Naive B cell (primary cell): ENCODE measurements at regions not wholly inside any gene's neighbourhood (a gene's known extent, or its start where the extent isn't known, plus 50 kb on each side); places are given as distances from the start of the nearest gene placed in this dataset.
A peak's percentile ranks its signal among the peaks of the same experiment; 100 is the strongest.

Source experiments
- ATAC-seq, 2 donors: fragments of 150-1000 bp; cut with Tn5 transposase; 2 replicates each; pipeline ENCODE4 v1.10.0; 2021; ENCODE audit warnings: low read depth in 2 of 2, mild to moderate bottlenecking in 2 of 2, moderate library complexity in 2 of 2
- DNase-seq: peaks from one replicate; pipeline ENCODE4 v3.0.0; 2022
- H3K27ac Mint-ChIP-seq, 6 donors: one replicate each; pipeline ENCODE4 v1.8.0; 2020 to 2022; ENCODE audit warnings: mild to moderate bottlenecking in 6 of 6, mixed read lengths in 6 of 6, moderate library complexity in 5 of 6, inconsistent platforms in 2 of 6
- H3K27me3 Mint-ChIP-seq, 3 donors: one replicate each; pipeline ENCODE4 v1.8.0; 2021 to 2022; ENCODE audit warnings: mixed read lengths in 3 of 3, mild to moderate bottlenecking in 1 of 3
- H3K36me3 Mint-ChIP-seq, 2 donors: one replicate each; pipeline ENCODE4 v1.8.0; 2020 to 2022; ENCODE audit warnings: mixed read lengths in 2 of 2, inconsistent platforms in 1 of 2, mild to moderate bottlenecking in 1 of 2
- H3K4me1 Mint-ChIP-seq, 3 donors: one replicate each; pipeline ENCODE4 v1.8.0; 2020 to 2022; ENCODE audit warnings: mixed read lengths in 3 of 3, inconsistent platforms in 1 of 3, mild to moderate bottlenecking in 1 of 3, moderate library complexity in 1 of 3
- H3K4me3 Mint-ChIP-seq, 8 donors: one replicate each; pipeline ENCODE4 v1.8.0; 2020 to 2022; ENCODE audit warnings: mild to moderate bottlenecking in 8 of 8, mixed read lengths in 8 of 8, moderate library complexity in 8 of 8, inconsistent platforms in 2 of 8
- H3K9me3 Mint-ChIP-seq, 7 donors: one replicate each; pipeline ENCODE4 v1.8.0; 2020 to 2022; ENCODE audit warnings: mixed read lengths in 7 of 7, mild to moderate bottlenecking in 5 of 7, inconsistent platforms in 2 of 7, moderate library complexity in 1 of 7

DNA sequence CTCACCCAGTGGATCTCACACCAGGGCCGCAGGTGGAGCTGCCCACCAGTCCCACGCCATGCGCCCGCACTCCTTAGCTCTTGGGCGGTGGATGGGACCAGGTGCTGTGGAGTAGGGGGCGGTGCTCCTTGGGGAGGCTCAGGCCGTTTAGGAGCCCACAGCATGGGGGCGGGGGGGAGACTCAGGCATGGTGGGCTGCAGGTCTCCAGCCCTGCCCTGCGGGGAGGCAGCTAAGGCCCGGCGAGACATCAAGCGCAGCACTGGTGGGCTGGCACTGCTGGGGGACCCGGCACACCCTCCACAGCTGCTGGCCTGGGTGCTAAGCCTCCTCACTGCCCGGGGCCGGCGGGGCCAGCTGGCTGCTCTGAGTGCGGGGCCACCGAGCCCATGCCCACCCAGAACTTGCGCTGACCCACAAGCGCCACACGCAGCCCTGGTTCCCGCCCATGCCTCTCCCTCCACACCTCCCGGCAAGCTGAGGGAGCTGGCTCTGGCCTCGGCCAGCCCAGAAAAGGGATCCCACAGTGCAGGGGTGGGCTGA lies 312.9 kb upstream of the GIMD1 start:
- H3K27ac Mint-ChIP-seq: no peak overlapping the region
- H3K27me3 Mint-ChIP-seq: no peaks in the 10 kb centered on the region
- H3K9me3 Mint-ChIP-seq: peaks cover 0 to 25% (median 9%) of the 10 kb centered on the region in 7 donors
- H3K4me3 Mint-ChIP-seq: no peak overlapping the region
- no peaks in the 10 kb centered on the region for H3K4me1 Mint-ChIP-seq
- no peak for ATAC-seq
- no peaks in the 10 kb centered on the region for H3K36me3 Mint-ChIP-seq
- no peak for DNase-seq

GRCh38 chr4:106679063-106679462 lies 310.5 kb upstream of the GIMD1 start:
- Mint-ChIP-seq H3K9me3 (peaks cover 2 to 23% (median 10%) of the 10 kb centered on the region in 7 donors), H3K27me3 (no peaks in the 10 kb centered on the region), H3K4me3 (no peak overlapping the region), H3K4me1 (no peaks in the 10 kb centered on the region), H3K36me3 (no peaks in the 10 kb centered on the region), H3K27ac (no peak overlapping the region)
- ATAC-seq (no peak), DNase-seq (no peak)

GRCh38 chr4:106677213-106677612 lies 308.6 kb upstream of the GIMD1 start:
- ATAC-seq: no peak
- Mint-ChIP-seq H3K9me3 (peaks cover 2 to 21% (median 12%) of the 10 kb centered on the region in 7 donors), H3K4me3 (no peak overlapping the region), H3K27me3 (no peaks in the 10 kb centered on the region), H3K27ac (no peak overlapping the region), H3K36me3 (no peaks in the 10 kb centered on the region), H3K4me1 (no peaks in the 10 kb centered on the region)
- DNase-seq: no peak

- ATAC-seq (no peak), DNase-seq (no peak)
Observed at GRCh38 chr4:106676173-106676921, 307.8 kb upstream of the GIMD1 start.

GRCh38 chr4:106671716-106672115 lies 303.1 kb upstream of the GIMD1 start:
- no peak for ATAC-seq
- DNase-seq: no peak
- H3K27ac Mint-ChIP-seq: no peak overlapping the region
- H3K4me3 Mint-ChIP-seq: no peak overlapping the region
- H3K27me3 Mint-ChIP-seq: no peaks in the 10 kb centered on the region
- no peaks in the 10 kb centered on the region for H3K4me1 Mint-ChIP-seq
- peaks cover 2 to 15% (median 7%) of the 10 kb centered on the region in 7 donors for H3K9me3 Mint-ChIP-seq
- H3K36me3 Mint-ChIP-seq: no peaks in the 10 kb centered on the region

More at GRCh38 chr4:106676173-106676921, 307.8 kb upstream of the GIMD1 start:
- H3K9me3 Mint-ChIP-seq: peaks cover 2 to 17% (median 7%) of the 10 kb centered on the region in 7 donors
- no peak overlapping the region for H3K27ac Mint-ChIP-seq
- no peaks in the 10 kb centered on the region for H3K27me3 Mint-ChIP-seq
- H3K4me3 Mint-ChIP-seq: no peak overlapping the region
- no peaks in the 10 kb centered on the region for H3K4me1 Mint-ChIP-seq
- no peaks in the 10 kb centered on the region for H3K36me3 Mint-ChIP-seq

DNA sequence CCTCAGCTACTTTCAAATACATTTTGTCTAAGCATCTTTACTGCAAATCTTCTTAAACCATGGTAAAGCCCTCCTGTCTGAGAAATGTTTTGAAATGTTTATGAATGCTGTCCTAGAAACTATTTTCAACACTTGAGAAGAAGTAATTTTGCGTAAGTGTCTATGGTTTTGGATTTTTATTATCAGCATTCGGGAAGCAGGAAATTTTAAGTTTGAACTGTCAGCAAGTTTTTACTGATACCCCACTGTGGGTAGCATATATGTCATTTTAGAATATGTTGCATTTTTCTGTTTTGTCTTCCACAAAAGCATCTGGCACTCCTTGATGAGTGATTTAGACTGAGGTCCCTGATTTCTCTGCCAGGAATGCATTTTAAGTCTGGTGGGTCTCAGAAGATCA lies 302.4 kb upstream of the GIMD1 start:
- Mint-ChIP-seq H3K27ac (no peak overlapping the region), H3K9me3 (peaks cover 2 to 15% (median 7%) of the 10 kb centered on the region in 7 donors), H3K4me1 (no peaks in the 10 kb centered on the region), H3K27me3 (no peaks in the 10 kb centered on the region), H3K4me3 (no peak overlapping the region), H3K36me3 (no peaks in the 10 kb centered on the region)
- ATAC-seq (no peak), DNase-seq (no peak)

DNA sequence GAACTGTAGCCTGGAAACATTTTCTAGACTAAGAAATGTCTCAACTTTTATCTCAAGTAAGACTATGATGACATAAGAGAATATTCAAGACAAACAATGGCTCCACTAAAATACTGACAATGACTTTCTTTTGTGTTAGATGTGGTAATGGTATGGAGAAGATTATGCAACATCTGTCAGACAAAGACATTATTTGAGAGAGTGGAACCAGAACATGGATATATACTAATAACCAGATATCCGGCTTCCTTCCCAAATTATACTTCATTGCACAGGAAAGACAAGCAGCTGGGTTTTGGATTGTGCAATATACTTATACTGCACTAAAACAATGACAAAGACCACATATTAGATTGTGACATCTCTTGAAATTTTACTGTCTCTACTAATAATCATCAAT lies 290.8 kb upstream of the GIMD1 start:
- no peak for ATAC-seq
- Mint-ChIP-seq H3K4me1 (no peaks in the 10 kb centered on the region), H3K36me3 (no peaks in the 10 kb centered on the region), H3K27me3 (no peaks in the 10 kb centered on the region), H3K27ac (no peak overlapping the region), H3K9me3 (peaks cover 0 to 5% (median 0%) of the 10 kb centered on the region in 7 donors), H3K4me3 (no peak overlapping the region)
- DNase-seq: no peak

DNA sequence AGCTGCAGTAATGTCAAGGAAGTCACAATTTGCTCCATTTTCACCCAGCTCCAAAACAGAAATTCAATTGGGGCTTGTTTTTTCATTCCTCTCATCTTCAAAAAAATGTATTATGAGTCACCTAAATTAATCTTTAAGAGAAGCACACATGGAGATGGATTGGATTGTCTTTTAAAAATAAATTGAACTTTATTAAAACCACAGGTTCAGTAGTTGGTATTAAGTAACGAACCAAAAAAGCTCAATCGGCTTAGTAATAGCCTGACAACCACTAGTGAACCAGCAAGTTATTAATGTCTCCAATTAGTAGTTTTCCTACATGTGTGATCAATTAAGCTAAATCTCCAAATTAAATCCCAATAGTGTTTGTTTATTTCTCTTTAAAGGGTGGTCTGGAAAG lies 283.5 kb upstream of the GIMD1 start:
- Mint-ChIP-seq H3K4me1 (no peaks in the 10 kb centered on the region), H3K9me3 (peaks cover 0 to 8% (median 5%) of the 10 kb centered on the region in 7 donors), H3K4me3 (no peak overlapping the region), H3K36me3 (no peaks in the 10 kb centered on the region), H3K27me3 (no peaks in the 10 kb centered on the region), H3K27ac (no peak overlapping the region)
- ATAC-seq (no peak), DNase-seq (no peak)

GRCh38 chr4:106650701-106651100 lies 282.1 kb upstream of the GIMD1 start:
- H3K9me3 Mint-ChIP-seq: peaks cover 0 to 10% (median 6%) of the 10 kb centered on the region in 7 donors
- no peak for DNase-seq
- no peak overlapping the region for H3K27ac Mint-ChIP-seq
- H3K36me3 Mint-ChIP-seq: no peaks in the 10 kb centered on the region
- H3K27me3 Mint-ChIP-seq: no peaks in the 10 kb centered on the region
- H3K4me1 Mint-ChIP-seq: no peaks in the 10 kb centered on the region
- ATAC-seq: no peak
- no peak overlapping the region for H3K4me3 Mint-ChIP-seq

DNA sequence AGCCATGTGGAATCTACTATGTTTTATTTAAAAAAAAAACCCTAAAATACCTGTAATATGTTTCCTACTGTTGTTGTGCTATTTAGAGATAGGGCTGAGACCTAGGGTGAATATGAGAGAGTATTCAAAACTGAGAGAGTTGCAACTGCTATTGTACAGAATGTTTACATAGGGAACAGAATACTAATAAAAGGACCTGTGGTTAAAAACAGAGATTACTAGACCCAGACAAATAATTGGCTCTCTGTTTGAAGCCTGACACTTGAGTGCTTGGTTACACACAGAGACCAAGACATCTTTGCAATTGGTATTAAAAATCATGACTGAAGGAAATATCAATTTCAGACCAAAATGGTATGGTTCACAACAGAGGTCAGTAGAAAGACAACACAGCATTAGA lies 278.9 kb upstream of the GIMD1 start:
- peaks cover 0 to 12% (median 10%) of the 10 kb centered on the region in 7 donors for H3K9me3 Mint-ChIP-seq
- DNase-seq (no peak), ATAC-seq (no peak)
- H3K4me3 Mint-ChIP-seq: no peak overlapping the region
- H3K4me1 Mint-ChIP-seq: no peaks in the 10 kb centered on the region
- no peaks in the 10 kb centered on the region for H3K27me3 Mint-ChIP-seq
- H3K27ac Mint-ChIP-seq: no peak overlapping the region
- H3K36me3 Mint-ChIP-seq: no peaks in the 10 kb centered on the region

- peaks cover 0 to 6% (median 2%) of the 10 kb centered on the region in 7 donors for H3K9me3 Mint-ChIP-seq
- H3K4me1 Mint-ChIP-seq: no peaks in the 10 kb centered on the region
- H3K4me3 Mint-ChIP-seq: no peak overlapping the region
- H3K27me3 Mint-ChIP-seq: no peaks in the 10 kb centered on the region
- DNase-seq (no peak), ATAC-seq (no peak)
- H3K36me3 Mint-ChIP-seq: no peaks in the 10 kb centered on the region
- H3K27ac Mint-ChIP-seq: no peak overlapping the region
Observed at GRCh38 chr4:106629268-106629625, 260.7 kb upstream of the GIMD1 start.

- Mint-ChIP-seq H3K27me3 (no peaks in the 10 kb centered on the region), H3K27ac (peak overlapping the region in 1 of 6 donors; percentile 4), H3K4me1 (no peaks in the 10 kb centered on the region), H3K9me3 (peaks cover 0 to 6% (median 2%) of the 10 kb centered on the region in 7 donors), H3K36me3 (no peaks in the 10 kb centered on the region), H3K4me3 (peak overlapping the region in 1 of 8 donors; percentile 38)
- no peak for ATAC-seq
- no peak for DNase-seq
Observed at GRCh38 chr4:106628586-106629267, 260.1 kb upstream of the GIMD1 start.

DNA sequence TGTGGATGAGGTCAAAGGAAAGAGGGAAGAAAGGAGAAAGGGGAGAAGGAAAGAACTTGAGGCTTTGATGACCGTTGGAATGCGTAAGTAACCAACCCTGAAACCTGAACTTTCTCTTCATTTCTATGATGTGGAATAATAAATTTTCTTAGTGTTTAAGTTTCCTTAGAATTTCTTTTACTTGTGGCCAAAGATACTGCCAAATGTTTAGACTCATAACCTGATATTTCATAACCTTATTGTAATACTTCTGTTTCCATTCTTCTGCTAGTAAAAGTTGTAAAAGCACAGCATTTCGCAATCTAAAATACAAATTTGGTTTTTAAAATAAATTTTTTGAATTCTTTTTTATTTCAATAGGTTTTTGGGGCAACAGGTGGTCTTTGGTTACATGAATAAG lies 258.5 kb upstream of the GIMD1 start:
- Mint-ChIP-seq H3K27me3 (no peaks in the 10 kb centered on the region), H3K36me3 (no peaks in the 10 kb centered on the region), H3K4me1 (no peaks in the 10 kb centered on the region), H3K9me3 (peaks cover 0 to 6% (median 0%) of the 10 kb centered on the region in 7 donors), H3K4me3 (no peak overlapping the region), H3K27ac (no peak overlapping the region)
- no peak for ATAC-seq
- DNase-seq: no peak

DNA sequence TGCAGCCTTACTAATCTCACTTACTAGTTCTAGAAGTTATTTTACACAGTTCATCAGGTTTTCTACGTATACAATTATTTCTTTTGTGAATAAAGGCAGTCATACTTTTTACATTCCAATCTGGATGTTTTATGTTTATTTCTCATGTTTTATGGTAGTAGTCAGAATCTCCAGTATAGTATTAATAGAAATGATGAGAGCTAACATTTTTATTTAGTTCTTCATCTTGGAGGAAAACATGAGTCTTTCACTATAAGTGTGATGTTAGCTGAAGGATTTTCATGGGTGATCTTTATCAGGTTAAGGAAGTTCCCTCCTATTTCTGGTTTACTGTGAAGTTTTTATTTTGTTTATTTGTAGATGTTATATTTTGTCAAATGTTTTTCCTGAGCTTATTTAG lies 256.1 kb upstream of the GIMD1 start:
- peaks cover 0 to 6% (median 0%) of the 10 kb centered on the region in 7 donors for H3K9me3 Mint-ChIP-seq
- DNase-seq (no peak), ATAC-seq (no peak)
- H3K27ac Mint-ChIP-seq: no peak overlapping the region
- no peaks in the 10 kb centered on the region for H3K36me3 Mint-ChIP-seq
- no peak overlapping the region for H3K4me3 Mint-ChIP-seq
- no peaks in the 10 kb centered on the region for H3K27me3 Mint-ChIP-seq
- no peaks in the 10 kb centered on the region for H3K4me1 Mint-ChIP-seq
